H9 (cell line): ENCODE measurements at regions not wholly inside any gene's neighbourhood (a gene's known extent, or its start where the extent isn't known, plus 50 kb on each side); places are given as distances from the start of the nearest gene placed in this dataset.

Experiments
- DNase-seq: peaks from one replicate; pipeline ENCODE4 v3.0.0-alpha.2; 2017
- H2AFZ ChIP-seq: one replicate; pipeline ENCODE4 v1.6.1; 2013; ENCODE audit warnings: mild to moderate bottlenecking, low read length, control low read depth, moderate library complexity
- H2AK5ac ChIP-seq: 2 replicates; pipeline ENCODE4 v1.6.1; 2013; ENCODE audit warnings: low read length, control low read depth, mixed read lengths; ENCODE audit not compliant: insufficient read length
- H2BK120ac ChIP-seq: one replicate; pipeline ENCODE4 v1.6.1; 2013; ENCODE audit warnings: low read depth, mild to moderate bottlenecking, low read length, control low read depth, inconsistent platforms; ENCODE audit not compliant: poor library complexity, severe bottlenecking
- H2BK12ac ChIP-seq: 2 replicates; pipeline ENCODE4 v1.6.1; 2013; ENCODE audit warnings: low read length, control low read depth, mixed read lengths, low read depth; ENCODE audit not compliant: insufficient read length
- H2BK15ac ChIP-seq: 2 replicates; pipeline ENCODE4 v1.6.1; 2013; ENCODE audit warnings: low read depth, low read length, control low read depth
- H2BK20ac ChIP-seq: one replicate; pipeline ENCODE4 v1.6.1; 2013; ENCODE audit warnings: low read depth, mild to moderate bottlenecking, low read length, control low read depth, inconsistent platforms; ENCODE audit not compliant: poor library complexity, severe bottlenecking
- H2BK5ac ChIP-seq: 2 replicates; pipeline ENCODE4 v1.6.1; 2013; ENCODE audit warnings: low read length, control low read depth, mixed read lengths; ENCODE audit not compliant: insufficient read length
- H3K14ac ChIP-seq: 2 replicates; pipeline ENCODE4 v1.6.1; 2013; ENCODE audit warnings: low read length, control low read depth; ENCODE audit not compliant: insufficient read depth
- H3K18ac ChIP-seq: 2 replicates; pipeline ENCODE4 v1.6.1; 2013; ENCODE audit warnings: low read depth, mild to moderate bottlenecking, mixed read lengths, low read length, control low read depth; ENCODE audit not compliant: insufficient read length
- H3K23ac ChIP-seq: 2 replicates; pipeline ENCODE4 v1.6.1; 2013; ENCODE audit warnings: low read length, control low read depth, mixed read lengths, low read depth; ENCODE audit not compliant: insufficient read length
- H3K23me2 ChIP-seq: 2 replicates; pipeline ENCODE4 v1.6.1; 2013; ENCODE audit warnings: low read depth, mild to moderate bottlenecking, mixed read lengths, low read length, control low read depth; ENCODE audit not compliant: insufficient read length, poor library complexity, severe bottlenecking
- H3K27ac ChIP-seq: 2 replicates; pipeline ENCODE4 v1.5.1; 2013; ENCODE audit warnings: low read length, control low read depth, mixed read lengths, low read depth; ENCODE audit not compliant: insufficient read length
- H3K27me3 ChIP-seq: 2 replicates; pipeline ENCODE4 v1.6.1; 2013; ENCODE audit warnings: low read length, control low read depth, inconsistent platforms; ENCODE audit not compliant: insufficient read depth
- H3K4ac ChIP-seq: 2 replicates; pipeline ENCODE4 v1.6.1; 2013; ENCODE audit warnings: low read depth, mild to moderate bottlenecking, control low read depth, inconsistent platforms, low read length, moderate library complexity
- H3K4me1 ChIP-seq: 2 replicates; pipeline ENCODE4 v1.6.1; 2013; ENCODE audit warnings: low read length, control low read depth, inconsistent platforms; ENCODE audit not compliant: insufficient read depth
- H3K4me2 ChIP-seq: 2 replicates; pipeline ENCODE4 v1.6.1; 2013; ENCODE audit warnings: low read length, control low read depth, mixed read lengths; ENCODE audit not compliant: insufficient read length, insufficient read depth
- H3K56ac ChIP-seq: 2 replicates; pipeline ENCODE4 v1.6.1; 2013; ENCODE audit warnings: low read depth, mild to moderate bottlenecking, mixed read lengths, low read length, control low read depth; ENCODE audit not compliant: insufficient read length
- H3K79me1 ChIP-seq: 2 replicates; pipeline ENCODE4 v1.6.1; 2013; ENCODE audit warnings: low read depth, mild to moderate bottlenecking, moderate library complexity, low read length, control low read depth, inconsistent platforms; ENCODE audit not compliant: insufficient read depth, poor library complexity, severe bottlenecking
- H3K79me2 ChIP-seq: 2 replicates; pipeline ENCODE4 v1.6.1; 2013; ENCODE audit warnings: low read length, control low read depth, inconsistent platforms; ENCODE audit not compliant: insufficient read depth
- H3K9ac ChIP-seq: 2 replicates; pipeline ENCODE4 v1.6.1; 2013; ENCODE audit warnings: low read length, control low read depth, mixed read lengths; ENCODE audit not compliant: insufficient read length; ENCODE audit errors: extremely low read depth
- H3K9me3 ChIP-seq: one replicate; pipeline ENCODE4 v1.6.1; 2013; ENCODE audit warnings: low read depth, low read length, inconsistent platforms; ENCODE audit not compliant: control insufficient read depth
- H3T11ph ChIP-seq: one replicate; pipeline ENCODE4 v1.6.1; 2013; ENCODE audit warnings: mild to moderate bottlenecking, low read length, control low read depth, inconsistent platforms
- H4K20me1 ChIP-seq: one replicate; pipeline ENCODE4 v1.6.1; 2013; ENCODE audit not compliant: control insufficient read depth, insufficient read length, insufficient read depth
- H4K5ac ChIP-seq: 2 replicates; pipeline ENCODE4 v1.6.1; 2013; ENCODE audit warnings: low read depth, mild to moderate bottlenecking, mixed read lengths, low read length, control low read depth; ENCODE audit not compliant: insufficient read length
- H4K8ac ChIP-seq: replicated peaks from 2 replicates; pipeline ENCODE4 v1.6.1; 2013; ENCODE audit warnings: low read length, control low read depth, mixed read lengths, low read depth; ENCODE audit not compliant: insufficient read length
- H4K91ac ChIP-seq: 2 replicates; pipeline ENCODE4 v1.6.1; 2013; ENCODE audit warnings: low read depth, mild to moderate bottlenecking, moderate library complexity, mixed read lengths, low read length, control low read depth; ENCODE audit not compliant: insufficient read length
- H3K27ac Mint-ChIP-seq, 3 experiments: 2 replicates in 2 of 3; 3 replicates in 1 of 3; pipeline ENCODE4 v1.8.0; 2020 to 2021; ENCODE audit warnings: mixed read lengths in 3 of 3, mild to moderate bottlenecking in 1 of 3, moderate library complexity in 1 of 3
- H3K27me3 Mint-ChIP-seq: 2 replicates; pipeline ENCODE4 v1.8.0; 2021; ENCODE audit warnings: low read depth, mild to moderate bottlenecking, moderate library complexity, mixed read lengths
- H3K36me3 Mint-ChIP-seq, 3 experiments: 2 replicates in 2 of 3; 3 replicates in 1 of 3; pipeline ENCODE4 v1.8.0; 2020 to 2021; ENCODE audit warnings: low read depth in 3 of 3, mixed read lengths in 3 of 3; ENCODE audit not compliant: insufficient read depth in 1 of 3
- H3K4me1 Mint-ChIP-seq, 2 experiments: 2 replicates each; pipeline ENCODE4 v1.8.0; 2020; ENCODE audit warnings: mixed read lengths in 2 of 2
- H3K4me3 Mint-ChIP-seq, 2 experiments: 2 replicates in 1 of 2; 3 replicates in 1 of 2; pipeline ENCODE4 v1.8.0; 2020 to 2021; ENCODE audit warnings: mild to moderate bottlenecking in 2 of 2, mixed read lengths in 2 of 2, moderate library complexity in 1 of 2
- H3K9me3 Mint-ChIP-seq, 2 experiments: 2 replicates in 1 of 2; 3 replicates in 1 of 2; pipeline ENCODE4 v1.8.0; 2020; ENCODE audit warnings: mild to moderate bottlenecking in 2 of 2, mixed read lengths in 2 of 2, moderate library complexity in 1 of 2
- CTCF ChIP-seq: fragments of 200-600 bp; sonication (generic); conservative IDR thresholded peaks from 3 replicates; pipeline ENCODE4 v1.8.0; 2021; ENCODE audit warnings: antibody characterized with exemption, mild to moderate bottlenecking
- WGBS: extraction: QIAGEN DNeasy Blood & Tissue Kit; methylation state at CpG from one replicate; pipeline ENCODE4 v1.1.7; 2013; ENCODE audit warnings: missing lambda C conversion rate, low lambda C conversion rate, mixed read lengths; ENCODE audit not compliant: insufficient read length; ENCODE audit errors: extremely low coverage; 5-methylcytosine and 5-hydroxymethylcytosine counted together

- Mint-ChIP-seq H3K9me3 (peaks cover 8 to 10% of the 10 kb centered on the region in 2 experiments), H3K27ac (peak overlapping the region in 1 of 3 experiments; percentile 57; a peak in 2 of 7 replicates), H3K27me3 (peaks cover 4% of the 10 kb centered on the region), H3K36me3 (peaks cover 0 to 6% (median 4%) of the 10 kb centered on the region in 3 experiments; a peak in 3 of 7 replicates), H3K4me1 (peaks cover 12 to 21% of the 10 kb centered on the region in 2 experiments), H3K4me3 (no peak overlapping the region)
- no peak overlapping the region for H3K4me2 ChIP-seq
- TF ChIP-seq CTCF = no peak
- H3K56ac ChIP-seq = no peak overlapping the region
- no peak overlapping the region for H3T11ph ChIP-seq
- no peak overlapping the region for H3K23ac ChIP-seq
- H3K14ac ChIP-seq = no peak overlapping the region
- no peaks in the 10 kb centered on the region for H4K20me1 ChIP-seq
- H3K9ac ChIP-seq = no peak overlapping the region
- H3K79me1 ChIP-seq = no peaks in the 10 kb centered on the region
- no peak overlapping the region for H3K18ac ChIP-seq
- no peak overlapping the region for H2BK5ac ChIP-seq
- H3K9me3 ChIP-seq = no peaks in the 10 kb centered on the region
- no peak overlapping the region for H2BK20ac ChIP-seq
- H2BK15ac ChIP-seq = no peak overlapping the region
- DNase-seq = no peak
- no peak overlapping the region for H4K8ac ChIP-seq
- no peak overlapping the region for H4K91ac ChIP-seq
- no peak overlapping the region for H2AFZ ChIP-seq
- H2BK12ac ChIP-seq = no peak overlapping the region
- no peak overlapping the region for H2AK5ac ChIP-seq
- no peak overlapping the region for H3K4ac ChIP-seq
- no peak overlapping the region for H4K5ac ChIP-seq
- H2BK120ac ChIP-seq = no peak overlapping the region
- WGBS = no CpG with 5 or more reads among the region's 4 CpGs
- H3K79me2 ChIP-seq = no peaks in the 10 kb centered on the region
- H3K27ac ChIP-seq = no peak overlapping the region
- no peaks in the 10 kb centered on the region for H3K4me1 ChIP-seq
- H3K23me2 ChIP-seq = no peaks in the 10 kb centered on the region
- H3K27me3 ChIP-seq = no peaks in the 10 kb centered on the region
Observed at GRCh38 chr2:128714285-128714684, 395.6 kb upstream of the HS6ST1 start.
